GM21367 (cell line): ENCODE measurements at regions not wholly inside any gene's neighbourhood (a gene's known extent, or its start where the extent isn't known, plus 50 kb on each side); places are given as distances from the start of the nearest gene placed in this dataset.
"Not testable (repeated sequence)": the region's sequence is repeated elsewhere in the genome, so short reads cannot be mapped to it uniquely, and the experiment has no call there.

Source experiments
- ATAC-seq: cut with Tn5 transposase; IDR thresholded peaks from one replicate; pipeline ENCODE4 v1.9.1; 2021; ENCODE audit not compliant: unreplicated experiment

- no peak for ATAC-seq
Observed at GRCh38 chr1:57612833-57613232, 189.0 kb upstream of the DAB1 start.

- no peak for ATAC-seq
Observed at GRCh38 chr1:57605933-57606332, 182.1 kb upstream of the DAB1 start.

DNA sequence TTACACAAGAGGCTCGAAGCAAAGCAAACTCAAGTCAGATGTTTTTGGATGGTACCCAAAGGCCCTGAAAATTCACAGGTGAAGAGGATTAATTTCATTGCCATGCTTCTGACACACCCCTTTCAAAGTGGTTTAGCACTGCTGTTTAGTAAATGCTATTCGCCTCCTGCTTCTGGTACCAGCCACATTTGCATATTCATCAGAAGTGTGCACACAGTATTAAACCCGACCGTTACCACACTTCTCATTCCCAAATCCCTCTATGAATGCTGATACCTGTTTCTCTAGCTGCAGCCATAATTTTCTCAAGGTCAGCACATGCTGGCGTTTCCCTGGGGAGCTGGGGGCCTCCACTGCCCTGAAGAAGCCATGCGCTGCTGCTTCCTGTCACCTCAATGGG is 179.8 kb upstream of the DAB1 start:
- no peak for ATAC-seq

DNA sequence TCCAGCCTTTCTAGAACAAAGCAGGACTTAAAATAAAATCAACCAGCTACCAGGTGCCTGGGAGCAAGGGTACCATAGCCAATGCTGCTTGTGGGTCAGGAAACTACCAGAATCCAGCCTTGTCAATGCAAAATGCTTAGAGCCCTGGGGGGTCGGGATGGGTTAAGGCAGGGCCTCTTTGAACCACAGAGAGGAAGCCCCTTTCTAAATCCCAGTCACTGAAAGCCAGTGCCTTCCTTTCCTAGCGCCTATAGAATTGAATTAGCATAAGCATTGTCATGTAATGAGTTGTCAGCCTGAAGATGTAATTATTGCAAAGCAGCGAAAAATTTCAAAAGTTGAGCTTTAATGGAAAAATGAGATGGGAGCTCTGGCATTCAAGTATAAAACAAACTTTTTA is 176.6 kb upstream of the DAB1 start:
- no peak for ATAC-seq

- ATAC-seq: no peak
Observed at GRCh38 chr1:57599236-57599994, 175.6 kb upstream of the DAB1 start.

DNA sequence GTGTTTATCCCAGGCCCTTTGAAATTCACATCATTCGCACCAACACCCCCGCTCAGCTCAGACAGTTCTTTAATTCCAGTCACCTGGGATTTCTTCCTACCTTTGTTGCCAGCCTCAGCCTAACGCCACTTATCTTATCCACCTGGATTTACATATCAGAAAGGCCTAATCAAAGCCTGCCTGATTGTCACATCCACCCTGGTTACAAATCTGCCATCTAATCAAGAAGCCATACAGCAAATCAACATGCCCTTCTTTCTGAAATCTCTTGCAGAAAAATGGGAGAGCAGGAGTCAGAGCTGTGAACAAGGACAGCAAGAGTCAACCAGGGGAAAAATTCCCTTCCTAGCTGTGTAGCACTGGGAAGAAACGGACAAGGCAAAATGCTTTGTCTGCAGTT is 173.2 kb upstream of the DAB1 start:
- ATAC-seq: no peak

- no peak for ATAC-seq
Observed at GRCh38 chr1:57594002-57594401, 170.1 kb upstream of the DAB1 start.

DNA sequence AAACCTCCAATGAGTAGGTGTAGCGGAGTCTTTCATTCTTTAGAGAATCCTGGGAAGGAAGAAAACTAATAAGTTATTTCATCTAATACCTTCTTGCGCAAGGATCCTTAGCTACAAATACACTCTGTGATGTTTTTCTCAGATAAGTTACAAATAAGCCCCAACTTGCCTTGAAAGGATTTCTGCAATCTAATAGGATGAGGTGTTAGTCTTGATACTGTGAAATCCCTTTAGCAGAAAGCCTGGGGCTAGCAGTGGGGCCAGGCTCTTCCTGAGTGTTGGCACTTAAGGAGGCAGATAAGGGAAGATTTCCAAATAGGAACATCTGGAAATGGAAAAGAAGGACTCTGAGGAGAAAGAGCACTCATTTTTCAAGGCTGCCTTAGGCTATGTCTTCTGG is 168.0 kb upstream of the DAB1 start:
- no peak for ATAC-seq

- ATAC-seq: no peak
Observed at GRCh38 chr1:57590978-57591377, 167.1 kb upstream of the DAB1 start.

DNA sequence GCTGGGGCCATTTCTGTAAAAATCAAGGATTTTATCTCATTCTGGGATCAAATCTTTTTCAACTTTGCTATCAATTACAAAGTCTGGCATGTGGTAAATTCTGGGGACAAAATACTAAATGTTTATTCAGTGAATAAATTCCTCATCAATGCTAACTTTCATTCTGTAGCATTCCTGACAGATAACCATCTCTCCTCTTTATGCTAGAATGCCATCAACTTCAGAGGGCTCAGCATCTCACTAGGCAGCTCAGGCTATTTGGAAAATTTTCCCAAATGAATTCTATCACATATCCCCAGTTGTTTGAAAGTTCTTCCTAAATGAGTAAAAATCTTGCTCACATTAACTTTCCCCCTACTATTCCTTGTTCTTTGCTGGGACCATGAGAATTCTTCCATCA is 163.0 kb upstream of the DAB1 start:
- ATAC-seq: no peak

GRCh38 chr1:57578680-57579079 is 154.8 kb upstream of the DAB1 start:
- no peak for ATAC-seq

GRCh38 chr1:57578099-57578498 is 154.2 kb upstream of the DAB1 start:
- no peak for ATAC-seq

- no peak for ATAC-seq
Observed at GRCh38 chr1:57576756-57577155, 152.9 kb upstream of the DAB1 start.

GRCh38 chr1:57572016-57572415 is 148.2 kb upstream of the DAB1 start:
- no peak for ATAC-seq

DNA sequence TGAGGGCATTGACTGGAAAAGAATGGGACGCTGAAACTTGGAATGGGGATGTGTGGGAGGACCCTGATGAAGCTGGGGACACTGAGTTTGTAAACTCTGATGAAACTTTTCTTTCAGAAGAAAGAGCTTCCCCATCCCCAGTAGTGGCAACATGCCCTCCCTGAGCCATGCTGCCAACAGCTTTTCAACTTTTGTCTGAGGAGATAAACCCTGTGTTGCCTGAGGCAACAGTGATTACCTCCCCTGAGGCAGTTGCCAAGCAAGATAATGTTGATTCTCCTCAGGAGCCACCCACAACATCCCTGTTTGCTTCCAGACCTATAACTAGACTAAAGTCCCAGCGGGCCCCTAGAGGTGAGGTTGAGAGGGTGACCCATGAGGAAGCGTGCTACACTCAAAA is 134.2 kb upstream of the DAB1 start:
- not testable (repeated sequence) for ATAC-seq

DNA sequence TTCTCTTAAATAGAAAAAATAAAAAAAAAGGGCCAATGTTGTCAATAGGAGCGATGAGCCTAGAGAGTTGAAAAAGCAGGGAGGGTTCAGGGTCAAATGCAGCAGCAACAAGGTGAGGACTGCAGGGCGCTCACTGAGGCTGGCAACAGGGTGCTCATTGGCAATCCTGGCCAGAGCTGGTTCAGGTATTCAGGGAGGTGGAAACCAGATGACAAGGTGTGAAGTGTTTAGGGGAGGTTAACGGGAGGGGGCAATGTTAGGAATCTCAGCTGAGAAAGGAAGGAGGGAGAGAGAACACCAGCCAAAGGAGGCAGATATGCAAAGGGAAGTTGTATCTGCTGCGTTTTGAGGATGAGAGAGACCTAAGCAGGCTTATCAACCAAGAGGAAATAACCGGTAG is 129.8 kb upstream of the DAB1 start:
- ATAC-seq: no peak

DNA sequence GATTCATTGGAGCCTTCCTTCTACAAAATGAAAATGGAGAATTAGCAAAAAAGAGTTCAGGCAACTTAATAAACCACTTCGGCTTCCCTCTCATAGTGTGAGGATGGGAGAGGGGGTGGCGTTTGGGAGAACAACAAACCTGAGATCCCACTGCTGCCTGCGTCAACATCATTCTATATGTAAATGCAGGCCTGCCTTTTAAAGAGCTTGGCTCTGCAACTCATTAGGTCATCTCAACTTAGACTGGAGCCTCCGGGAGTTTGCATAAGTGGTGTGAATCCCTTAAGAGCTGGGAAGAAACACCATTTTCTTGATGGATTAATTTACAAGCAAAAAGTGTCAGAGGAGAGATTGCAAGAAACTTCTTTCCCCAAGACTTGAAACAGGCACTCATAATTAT is 127.6 kb upstream of the DAB1 start:
- ATAC-seq: no peak

DNA sequence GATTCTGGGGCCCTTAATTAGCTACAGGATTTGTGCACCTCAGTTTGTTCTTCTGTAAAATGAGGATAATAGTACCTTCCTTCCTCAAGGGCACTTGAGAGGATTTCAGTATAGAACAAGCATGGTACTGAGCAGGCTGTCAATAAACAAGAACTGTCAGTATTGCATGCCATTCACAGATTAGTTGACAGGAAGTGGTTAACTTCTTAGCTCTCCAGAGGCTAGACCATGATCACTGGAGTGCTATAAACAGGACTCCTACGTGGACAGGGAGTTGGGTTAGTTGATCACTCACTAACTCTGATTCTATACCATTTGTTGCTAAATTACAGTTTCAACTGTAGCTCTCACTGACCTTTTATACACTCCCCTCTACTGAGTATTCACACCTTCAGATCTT is 126.2 kb upstream of the DAB1 start:
- peak; percentile 48 for ATAC-seq

DNA sequence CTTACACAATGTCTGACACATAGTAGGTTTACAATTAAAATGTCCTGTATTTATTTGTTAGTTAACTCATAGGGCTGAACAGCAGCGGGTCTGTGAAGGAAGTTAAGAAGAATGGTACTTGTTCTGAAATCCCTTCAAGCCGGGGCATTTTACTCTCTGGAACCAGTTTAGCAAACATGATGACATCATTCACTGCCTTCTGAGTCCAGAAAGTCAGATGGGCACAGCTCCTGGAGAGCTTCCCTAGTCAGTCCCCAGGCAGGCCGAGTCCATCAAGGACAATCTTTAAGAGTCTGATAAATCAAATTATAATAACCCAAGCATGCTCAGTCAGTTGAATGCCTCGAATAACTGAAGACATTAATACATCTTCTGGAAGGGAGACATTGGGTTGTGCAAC is 125.4 kb upstream of the DAB1 start:
- ATAC-seq: no peak

DNA sequence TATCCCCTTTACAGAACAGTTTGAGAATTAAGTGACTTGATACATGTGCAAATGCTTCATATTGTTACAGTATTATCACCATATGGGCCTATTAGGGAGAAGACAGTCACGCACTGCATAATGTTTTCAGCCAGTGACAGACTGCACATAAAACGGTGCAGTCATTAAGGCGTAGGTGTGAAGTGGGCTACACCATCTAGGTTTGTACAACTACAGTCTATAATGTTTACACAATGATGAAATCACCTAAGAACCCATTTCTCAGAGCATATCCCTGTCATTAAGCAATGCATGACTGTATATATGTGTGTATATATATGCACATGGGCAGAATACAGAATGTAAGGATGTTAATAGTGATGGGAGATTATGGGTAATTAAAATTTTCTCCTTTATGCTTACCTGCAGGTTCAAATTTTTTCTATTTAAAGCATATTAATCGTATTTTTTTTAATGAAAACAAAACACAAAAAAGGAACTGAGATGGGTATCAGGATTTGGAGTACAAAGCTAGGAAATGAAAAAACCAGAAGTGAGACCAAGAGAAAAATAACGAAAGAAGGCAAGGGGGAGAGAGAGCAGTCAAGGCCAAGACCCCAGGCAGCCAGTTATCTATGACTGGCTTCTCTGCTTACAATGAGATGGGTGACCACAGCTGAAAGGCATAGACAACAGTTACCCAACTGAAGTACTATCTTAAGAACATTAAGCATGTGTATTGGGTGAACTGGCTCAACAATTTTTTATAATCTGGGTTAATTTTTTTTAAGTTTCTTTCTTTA is 122.9 kb upstream of the DAB1 start:
- no peak for ATAC-seq

DNA sequence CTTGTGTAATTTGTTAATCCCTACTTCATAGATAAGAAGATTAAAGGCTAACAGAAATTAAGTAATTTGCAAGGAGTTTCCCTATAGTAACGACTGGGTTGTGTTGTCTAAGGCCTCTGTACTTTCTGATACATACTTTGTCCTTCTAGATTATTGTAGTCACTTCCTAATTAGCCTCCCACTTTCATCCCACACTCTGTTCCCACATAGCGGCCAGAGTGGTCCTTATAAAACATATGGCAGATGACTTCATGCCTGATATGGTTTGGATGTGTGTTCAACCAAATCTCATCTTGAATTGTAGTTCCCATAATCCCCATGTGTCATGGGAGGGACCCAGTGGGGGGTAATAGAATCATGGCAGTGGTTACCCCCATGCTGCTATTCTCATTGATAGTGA is 120.5 kb upstream of the DAB1 start:
- no peak for ATAC-seq

GRCh38 chr1:57536749-57537423 is 113.0 kb upstream of the DAB1 start:
- ATAC-seq: no peak
